Endothelial cell of umbilical vein (primary cell): ENCODE measurements at regions not wholly inside any gene's neighbourhood (a gene's known extent, or its start where the extent isn't known, plus 50 kb on each side); places are given as distances from the start of the nearest gene placed in this dataset.

Source experiments
- JUN ChIP-seq: IDR thresholded peaks from 2 replicates; pipeline ENCODE4 v1.6.1; 2011; ENCODE audit warnings: borderline replicate concordance, low read depth; ENCODE audit not compliant: insufficient read length, insufficient read depth
- TF ChIP-seq, protein P1 (sequence below), 2 donors: IDR thresholded peaks; 1 replicate in 1 of 2; 2 replicates in 1 of 2; pipeline ENCODE4 v1.5.1; 2011; ENCODE audit warnings: low read length in 2 of 2, mild to moderate bottlenecking in 2 of 2, moderate library complexity in 2 of 2, control low read depth in 1 of 2, inconsistent platforms in 1 of 2, low read depth in 1 of 2; ENCODE audit not compliant: insufficient read depth in 1 of 2; ENCODE audit errors: extremely low read depth in 1 of 2

DNA sequence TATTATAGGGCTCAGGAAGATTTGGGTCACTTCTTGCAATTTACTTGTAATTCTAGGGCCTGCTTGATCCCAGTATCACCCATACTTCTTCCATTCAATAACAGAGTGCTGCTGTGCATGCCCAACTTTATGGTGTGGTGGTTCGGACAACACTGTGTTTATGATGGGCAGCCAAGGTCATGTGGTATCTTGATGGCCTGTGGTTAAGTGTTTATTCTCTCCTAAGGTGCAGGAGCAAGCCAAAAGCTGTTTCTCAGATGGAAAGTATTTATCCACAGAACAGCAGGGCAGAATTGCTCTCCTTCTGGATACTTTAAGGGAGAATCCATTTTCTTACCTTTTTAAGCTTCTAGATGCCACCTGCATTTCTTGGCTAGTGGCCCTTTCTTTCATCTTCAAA is 433.8 kb downstream of the SH2D4B start:
- TF ChIP-seq, protein P1, sequence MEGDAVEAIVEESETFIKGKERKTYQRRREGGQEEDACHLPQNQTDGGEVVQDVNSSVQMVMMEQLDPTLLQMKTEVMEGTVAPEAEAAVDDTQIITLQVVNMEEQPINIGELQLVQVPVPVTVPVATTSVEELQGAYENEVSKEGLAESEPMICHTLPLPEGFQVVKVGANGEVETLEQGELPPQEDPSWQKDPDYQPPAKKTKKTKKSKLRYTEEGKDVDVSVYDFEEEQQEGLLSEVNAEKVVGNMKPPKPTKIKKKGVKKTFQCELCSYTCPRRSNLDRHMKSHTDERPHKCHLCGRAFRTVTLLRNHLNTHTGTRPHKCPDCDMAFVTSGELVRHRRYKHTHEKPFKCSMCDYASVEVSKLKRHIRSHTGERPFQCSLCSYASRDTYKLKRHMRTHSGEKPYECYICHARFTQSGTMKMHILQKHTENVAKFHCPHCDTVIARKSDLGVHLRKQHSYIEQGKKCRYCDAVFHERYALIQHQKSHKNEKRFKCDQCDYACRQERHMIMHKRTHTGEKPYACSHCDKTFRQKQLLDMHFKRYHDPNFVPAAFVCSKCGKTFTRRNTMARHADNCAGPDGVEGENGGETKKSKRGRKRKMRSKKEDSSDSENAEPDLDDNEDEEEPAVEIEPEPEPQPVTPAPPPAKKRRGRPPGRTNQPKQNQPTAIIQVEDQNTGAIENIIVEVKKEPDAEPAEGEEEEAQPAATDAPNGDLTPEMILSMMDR (IDR thresholded peaks at IDR 0.05; ENCODE audit: extremely low read depth in 1 of 2, insufficient read depth in 1 of 2, low read depth in 1 of 2, low read length in 2 of 2), result no peak
- TF ChIP-seq JUN, result no peak
